ENCODE measurements at regions not wholly inside any gene's neighbourhood (a gene's known extent, or its start where the extent isn't known, plus 50 kb on each side); places are given as distances from the start of the nearest gene placed in this dataset.
A peak's percentile ranks its signal among the peaks of the same experiment; 100 is the strongest.

DNA sequence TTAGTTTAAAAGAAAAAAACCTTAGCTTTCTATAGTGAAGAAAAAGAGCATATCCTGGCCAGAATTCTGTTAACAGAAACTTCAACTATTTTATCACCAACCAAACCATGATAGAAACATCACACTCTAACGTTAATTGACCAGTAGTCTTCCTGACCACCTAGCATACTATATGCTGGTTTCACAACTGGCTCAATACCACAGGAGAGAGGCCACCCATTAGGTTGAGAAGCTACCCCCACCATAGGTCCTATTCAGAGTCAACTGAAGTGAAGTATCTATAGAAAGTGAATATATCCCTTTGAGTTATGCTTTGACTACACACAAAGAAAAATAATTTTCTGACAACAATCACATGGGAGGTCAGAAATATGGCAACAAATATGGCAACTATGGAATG lies 85.2 kb upstream of the STK17B start:
- DNase-seq (ENCODE audit: low read depth): no peak
- TF ChIP-seq, protein P1, sequence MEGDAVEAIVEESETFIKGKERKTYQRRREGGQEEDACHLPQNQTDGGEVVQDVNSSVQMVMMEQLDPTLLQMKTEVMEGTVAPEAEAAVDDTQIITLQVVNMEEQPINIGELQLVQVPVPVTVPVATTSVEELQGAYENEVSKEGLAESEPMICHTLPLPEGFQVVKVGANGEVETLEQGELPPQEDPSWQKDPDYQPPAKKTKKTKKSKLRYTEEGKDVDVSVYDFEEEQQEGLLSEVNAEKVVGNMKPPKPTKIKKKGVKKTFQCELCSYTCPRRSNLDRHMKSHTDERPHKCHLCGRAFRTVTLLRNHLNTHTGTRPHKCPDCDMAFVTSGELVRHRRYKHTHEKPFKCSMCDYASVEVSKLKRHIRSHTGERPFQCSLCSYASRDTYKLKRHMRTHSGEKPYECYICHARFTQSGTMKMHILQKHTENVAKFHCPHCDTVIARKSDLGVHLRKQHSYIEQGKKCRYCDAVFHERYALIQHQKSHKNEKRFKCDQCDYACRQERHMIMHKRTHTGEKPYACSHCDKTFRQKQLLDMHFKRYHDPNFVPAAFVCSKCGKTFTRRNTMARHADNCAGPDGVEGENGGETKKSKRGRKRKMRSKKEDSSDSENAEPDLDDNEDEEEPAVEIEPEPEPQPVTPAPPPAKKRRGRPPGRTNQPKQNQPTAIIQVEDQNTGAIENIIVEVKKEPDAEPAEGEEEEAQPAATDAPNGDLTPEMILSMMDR (IDR thresholded peaks at IDR 0.05; ENCODE audit: control insufficient read depth, extremely low read depth, insufficient read depth): no peak

DNA sequence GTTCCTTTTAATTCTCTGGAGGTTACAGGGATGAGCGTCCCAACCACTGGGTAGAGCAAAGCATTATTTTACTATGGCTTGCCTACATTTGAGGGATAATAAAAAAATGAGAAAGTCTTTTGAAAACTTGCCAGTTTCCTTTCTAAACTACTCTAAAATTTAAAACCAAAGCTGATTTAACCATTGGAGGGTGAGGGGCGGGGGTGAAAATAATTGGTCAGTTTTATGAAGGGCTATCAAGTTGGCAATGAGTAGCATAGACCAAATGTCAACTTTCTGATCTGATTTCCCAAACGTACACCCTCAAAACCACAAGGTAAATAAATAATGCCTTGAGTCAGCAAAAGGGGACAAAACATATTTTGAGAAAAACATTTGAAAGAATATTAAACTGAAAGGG lies 85.7 kb upstream of the STK17B start:
- no peak overlapping the region for H3K4me3 ChIP-seq (ENCODE audit: low read depth, low read length)
- TF ChIP-seq, protein P1 (IDR thresholded peaks at IDR 0.05; ENCODE audit: control insufficient read depth, extremely low read depth, insufficient read depth): no peak
- DNase-seq (ENCODE audit: low read depth): no peak

More for the DNA sequence above, 85.2 kb upstream of the STK17B start:
- H3K4me3 ChIP-seq (ENCODE audit: low read depth, low read length): no peak overlapping the region

DNA sequence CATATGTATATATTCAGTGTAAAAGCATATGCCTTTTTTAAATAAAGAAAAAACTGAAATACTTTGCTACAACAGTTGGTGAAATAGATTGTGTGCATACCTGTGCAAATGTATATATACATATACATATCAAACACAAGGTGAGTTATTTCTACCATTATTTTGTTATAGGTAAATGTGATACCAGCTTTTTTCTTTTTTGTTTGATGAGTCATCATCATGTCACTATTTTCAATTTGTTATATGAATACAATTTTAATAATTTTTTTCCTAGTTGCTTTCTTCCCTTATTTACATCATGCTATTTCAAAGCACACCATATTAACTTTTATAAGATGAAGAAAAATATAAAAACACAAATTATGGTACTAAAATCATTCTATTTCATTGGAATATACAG lies 87.0 kb upstream of the STK17B start:
- no peak for DNase-seq (ENCODE audit: low read depth)
- TF ChIP-seq, protein P1 (IDR thresholded peaks at IDR 0.05; ENCODE audit: control insufficient read depth, extremely low read depth, insufficient read depth): no peak

DNA sequence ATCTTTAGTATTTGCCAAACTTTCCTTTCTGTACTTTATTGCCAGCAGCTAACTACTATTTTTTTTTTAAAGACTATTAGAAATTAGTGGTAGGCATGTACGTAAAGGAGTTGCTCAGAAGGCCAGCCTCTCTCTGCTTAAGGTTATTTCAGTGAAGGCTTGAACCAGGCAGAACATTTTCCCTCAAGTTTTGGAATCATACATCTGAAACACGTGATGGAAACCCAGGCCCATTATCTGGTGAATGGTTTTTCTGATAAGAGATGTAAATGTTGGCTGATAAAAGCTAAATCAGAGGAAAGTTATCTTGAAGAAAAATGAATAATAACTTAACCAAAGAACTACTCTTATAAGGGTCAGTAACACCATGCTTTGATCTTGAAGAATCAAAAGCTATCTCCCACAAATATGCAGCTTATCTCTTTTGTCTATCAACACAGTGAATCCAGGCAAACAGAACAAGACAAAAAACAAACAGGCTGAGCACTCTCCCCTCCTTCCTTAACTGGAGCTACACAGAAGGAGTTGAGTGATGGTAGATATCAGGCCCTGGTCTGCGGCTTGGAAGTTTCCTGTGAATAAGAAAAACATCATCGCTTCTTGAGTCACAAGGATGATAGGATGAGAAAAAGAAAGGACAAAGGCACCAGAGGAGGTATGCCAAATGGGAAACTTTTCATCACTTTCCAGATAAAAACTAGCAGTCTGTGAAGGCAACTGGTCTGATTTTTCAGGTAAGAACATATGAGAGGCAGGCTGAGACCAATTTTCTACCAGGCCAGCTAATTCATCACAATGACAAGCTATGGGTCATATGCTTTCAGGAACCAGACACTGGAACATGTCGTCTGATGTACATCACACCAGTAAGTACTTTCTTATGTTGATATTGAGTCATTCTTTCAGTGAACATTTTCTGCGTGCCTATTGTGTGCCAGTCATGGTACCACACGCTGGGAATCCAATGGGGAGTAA lies 88.4 kb upstream of the STK17B start:
- 0 out of 2 replicates have a peak overlapping the region, but pooled peaks have one; percentile 18 for H3K4me3 ChIP-seq (ENCODE audit: low read depth, low read length)
- DNase-seq (ENCODE audit: low read depth): peak; percentile 67
- TF ChIP-seq, protein P1 (IDR thresholded peaks at IDR 0.05; ENCODE audit: control insufficient read depth, extremely low read depth, insufficient read depth): no peak

More for the DNA sequence above, 87.0 kb upstream of the STK17B start:
- no peak overlapping the region for H3K4me3 ChIP-seq (ENCODE audit: low read depth, low read length)

DNA sequence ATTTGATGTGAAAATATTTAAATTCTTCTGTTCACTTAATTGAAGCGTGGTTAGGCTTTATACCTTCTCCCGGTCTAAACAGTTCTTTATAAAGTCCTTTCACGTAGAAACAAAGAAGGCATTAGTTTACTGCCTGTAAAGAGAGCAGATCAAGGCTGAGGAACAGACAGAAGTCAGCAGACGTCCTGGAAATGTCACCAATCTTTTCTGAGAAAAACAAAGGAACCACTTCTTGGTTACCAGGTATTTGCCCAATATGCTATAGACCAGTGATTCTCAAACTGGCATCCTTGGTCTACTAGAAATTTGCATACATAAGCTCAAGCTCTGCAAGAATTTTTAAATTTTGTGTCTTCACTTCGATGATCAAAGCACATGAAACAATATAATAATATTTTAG lies 89.2 kb upstream of the STK17B start:
- TF ChIP-seq, protein P1 (IDR thresholded peaks at IDR 0.05; ENCODE audit: control insufficient read depth, extremely low read depth, insufficient read depth): no peak
- DNase-seq (ENCODE audit: low read depth): no peak
- 0 out of 2 replicates have a peak overlapping the region, but pooled peaks have one; percentile 18 for H3K4me3 ChIP-seq (ENCODE audit: low read depth, low read length)

DNA sequence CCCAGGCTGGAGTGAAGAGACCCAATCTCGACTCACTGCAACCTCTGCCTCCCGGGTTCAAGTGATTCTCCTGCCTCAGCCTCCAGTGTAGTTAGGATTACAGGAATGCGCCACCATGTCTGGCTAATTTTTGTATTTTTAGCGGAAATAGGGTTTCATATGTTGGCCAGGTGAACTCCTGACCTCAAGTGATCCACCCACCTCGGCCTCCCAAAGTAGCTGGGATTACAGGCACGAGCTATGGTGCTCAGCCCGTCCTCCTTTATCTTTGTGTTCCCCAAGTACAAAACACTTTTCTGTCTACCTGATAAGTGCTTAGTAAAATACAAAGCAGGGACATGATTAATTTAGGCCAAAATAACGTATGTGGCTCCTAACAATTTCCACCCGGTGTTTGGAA lies 91.2 kb upstream of the STK17B start:
- H3K4me3 ChIP-seq (ENCODE audit: low read depth, low read length): no peak overlapping the region
- no peak for DNase-seq (ENCODE audit: low read depth)

More for the DNA sequence above, 91.2 kb upstream of the STK17B start:
- TF ChIP-seq, protein P1 (IDR thresholded peaks at IDR 0.05; ENCODE audit: control insufficient read depth, extremely low read depth, insufficient read depth): no peak

All from LNCaP clone FGC (cell line).